ENCODE measurements at regions not wholly inside any gene's neighbourhood (a gene's known extent, or its start where the extent isn't known, plus 50 kb on each side); places are given as distances from the start of the nearest gene placed in this dataset.

DNA sequence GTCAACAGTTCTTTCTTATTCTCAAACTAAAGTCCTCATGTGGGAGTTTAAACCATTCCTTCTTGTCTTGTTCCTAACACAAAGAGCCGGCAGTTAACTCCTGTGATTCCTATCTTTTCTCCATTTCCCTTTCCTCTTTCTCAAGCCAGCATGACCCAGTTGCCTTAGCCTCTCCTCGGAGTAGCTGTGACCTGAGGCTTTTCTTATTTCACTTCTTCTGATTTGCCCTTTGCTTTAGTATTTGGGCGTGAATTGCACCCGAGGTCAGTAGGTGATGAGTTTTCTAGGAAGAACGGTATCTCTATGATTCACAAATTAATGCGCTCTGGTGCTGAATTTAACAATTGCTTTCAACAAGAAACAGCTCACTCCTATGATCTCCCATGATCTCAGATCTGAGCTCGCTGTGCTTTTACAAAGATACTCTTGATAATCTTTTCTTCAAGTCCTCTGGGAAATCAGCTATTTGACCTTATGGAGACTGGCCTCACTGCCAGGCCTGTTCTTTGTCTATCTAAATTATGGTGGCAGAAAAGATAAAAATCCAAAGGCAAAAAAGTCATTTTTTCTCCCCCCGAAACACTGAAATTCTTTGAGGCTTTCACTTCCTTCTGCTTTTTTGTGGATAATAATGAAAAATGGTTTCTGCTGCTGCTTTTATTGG, 184.6 kb downstream of the JCAD start:
- TF ChIP-seq MTA1 (IDR thresholded peaks at IDR 0.05; ENCODE audit: borderline replicate concordance) (no peak), SMARCB1 (IDR thresholded peaks at IDR 0.05; ENCODE audit: insufficient read length, low read depth) (no peak), ZBTB1 (CRISPR knock-in tag; IDR thresholded peaks at IDR 0.05; ENCODE audit: borderline replicate concordance, low read depth) (no peak), JUND (IDR thresholded peaks at IDR 0.05; ENCODE audit: borderline replicate concordance, low read depth, low read length) (no peak), JUND (tag; IDR thresholded peaks at IDR 0.05; ENCODE audit: borderline replicate concordance, low read depth, low read length) (no peak), YY1 (IDR thresholded peaks at IDR 0.05; ENCODE audit: borderline replicate concordance in 1 of 3, control insufficient read depth in 1 of 3, extremely low read depth in 1 of 3, insufficient read depth in 3 of 3, insufficient read length in 1 of 3, insufficient replicate concordance in 2 of 3, low read depth in 1 of 3, low read length in 2 of 3) (no peak), MAFK (IDR thresholded peaks at IDR 0.05; ENCODE audit: low read length) (no peak), ZNF586 (CRISPR knock-in tag; conservative IDR thresholded peaks at IDR 0.05) (no peak), MAZ (CRISPR knock-in tag; conservative IDR thresholded peaks at IDR 0.05 in 1 of 2, IDR thresholded peaks at IDR 0.05 in 1 of 2) (no peak)
- TF ChIP-seq, protein P1, sequence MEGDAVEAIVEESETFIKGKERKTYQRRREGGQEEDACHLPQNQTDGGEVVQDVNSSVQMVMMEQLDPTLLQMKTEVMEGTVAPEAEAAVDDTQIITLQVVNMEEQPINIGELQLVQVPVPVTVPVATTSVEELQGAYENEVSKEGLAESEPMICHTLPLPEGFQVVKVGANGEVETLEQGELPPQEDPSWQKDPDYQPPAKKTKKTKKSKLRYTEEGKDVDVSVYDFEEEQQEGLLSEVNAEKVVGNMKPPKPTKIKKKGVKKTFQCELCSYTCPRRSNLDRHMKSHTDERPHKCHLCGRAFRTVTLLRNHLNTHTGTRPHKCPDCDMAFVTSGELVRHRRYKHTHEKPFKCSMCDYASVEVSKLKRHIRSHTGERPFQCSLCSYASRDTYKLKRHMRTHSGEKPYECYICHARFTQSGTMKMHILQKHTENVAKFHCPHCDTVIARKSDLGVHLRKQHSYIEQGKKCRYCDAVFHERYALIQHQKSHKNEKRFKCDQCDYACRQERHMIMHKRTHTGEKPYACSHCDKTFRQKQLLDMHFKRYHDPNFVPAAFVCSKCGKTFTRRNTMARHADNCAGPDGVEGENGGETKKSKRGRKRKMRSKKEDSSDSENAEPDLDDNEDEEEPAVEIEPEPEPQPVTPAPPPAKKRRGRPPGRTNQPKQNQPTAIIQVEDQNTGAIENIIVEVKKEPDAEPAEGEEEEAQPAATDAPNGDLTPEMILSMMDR (IDR thresholded peaks at IDR 0.05 in 2 of 3, conservative IDR thresholded peaks at IDR 0.05 in 1 of 3; ENCODE audit: insufficient read depth in 2 of 3, low read depth in 1 of 3, low read length in 3 of 3), result no peak
- TF ChIP-seq, protein P2, sequence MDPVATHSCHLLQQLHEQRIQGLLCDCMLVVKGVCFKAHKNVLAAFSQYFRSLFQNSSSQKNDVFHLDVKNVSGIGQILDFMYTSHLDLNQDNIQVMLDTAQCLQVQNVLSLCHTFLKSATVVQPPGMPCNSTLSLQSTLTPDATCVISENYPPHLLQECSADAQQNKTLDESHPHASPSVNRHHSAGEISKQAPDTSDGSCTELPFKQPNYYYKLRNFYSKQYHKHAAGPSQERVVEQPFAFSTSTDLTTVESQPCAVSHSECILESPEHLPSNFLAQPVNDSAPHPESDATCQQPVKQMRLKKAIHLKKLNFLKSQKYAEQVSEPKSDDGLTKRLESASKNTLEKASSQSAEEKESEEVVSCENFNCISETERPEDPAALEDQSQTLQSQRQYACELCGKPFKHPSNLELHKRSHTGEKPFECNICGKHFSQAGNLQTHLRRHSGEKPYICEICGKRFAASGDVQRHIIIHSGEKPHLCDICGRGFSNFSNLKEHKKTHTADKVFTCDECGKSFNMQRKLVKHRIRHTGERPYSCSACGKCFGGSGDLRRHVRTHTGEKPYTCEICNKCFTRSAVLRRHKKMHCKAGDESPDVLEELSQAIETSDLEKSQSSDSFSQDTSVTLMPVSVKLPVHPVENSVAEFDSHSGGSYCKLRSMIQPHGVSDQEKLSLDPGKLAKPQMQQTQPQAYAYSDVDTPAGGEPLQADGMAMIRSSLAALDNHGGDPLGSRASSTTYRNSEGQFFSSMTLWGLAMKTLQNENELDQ (CRISPR knock-in tag; IDR thresholded peaks at IDR 0.05; ENCODE audit: borderline replicate concordance), result no peak

Measured in K562 (cell line).